ENCODE measurements at regions not wholly inside any gene's neighbourhood (a gene's known extent, or its start where the extent isn't known, plus 50 kb on each side); places are given as distances from the start of the nearest gene placed in this dataset.

DNA sequence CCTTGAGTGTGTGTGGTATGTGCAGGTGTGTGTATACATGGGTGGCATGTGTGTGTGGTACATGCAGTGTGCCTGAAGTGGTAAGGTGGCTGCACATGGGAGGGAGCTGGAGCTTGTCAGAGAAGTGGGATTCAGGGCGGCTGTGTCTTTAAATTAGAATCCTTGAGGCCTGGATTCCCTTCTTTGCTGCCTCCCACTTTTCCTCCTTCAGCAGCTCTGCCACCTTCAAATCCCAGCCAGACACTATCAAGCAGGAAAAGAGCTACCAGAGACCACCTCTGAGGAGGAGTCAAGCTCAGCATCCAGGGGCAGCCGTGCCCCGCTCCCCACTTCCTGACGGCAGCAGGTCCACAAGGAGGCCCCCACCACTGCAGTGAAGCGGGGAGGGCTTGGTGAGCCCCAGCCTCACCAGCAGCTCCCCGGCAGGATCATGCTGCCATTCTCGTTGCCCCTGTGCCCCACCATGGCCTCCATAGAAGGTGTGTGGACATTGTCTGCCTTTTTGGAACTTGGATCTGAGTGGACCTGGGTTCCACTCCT is 131.0 kb upstream of the MLN start:
- DNase-seq (ENCODE audit: low read depth) = no peak
- no peak overlapping the region for H3K4me3 ChIP-seq (ENCODE audit: control insufficient read depth, low read depth, low read length)
- TF ChIP-seq, protein P1, sequence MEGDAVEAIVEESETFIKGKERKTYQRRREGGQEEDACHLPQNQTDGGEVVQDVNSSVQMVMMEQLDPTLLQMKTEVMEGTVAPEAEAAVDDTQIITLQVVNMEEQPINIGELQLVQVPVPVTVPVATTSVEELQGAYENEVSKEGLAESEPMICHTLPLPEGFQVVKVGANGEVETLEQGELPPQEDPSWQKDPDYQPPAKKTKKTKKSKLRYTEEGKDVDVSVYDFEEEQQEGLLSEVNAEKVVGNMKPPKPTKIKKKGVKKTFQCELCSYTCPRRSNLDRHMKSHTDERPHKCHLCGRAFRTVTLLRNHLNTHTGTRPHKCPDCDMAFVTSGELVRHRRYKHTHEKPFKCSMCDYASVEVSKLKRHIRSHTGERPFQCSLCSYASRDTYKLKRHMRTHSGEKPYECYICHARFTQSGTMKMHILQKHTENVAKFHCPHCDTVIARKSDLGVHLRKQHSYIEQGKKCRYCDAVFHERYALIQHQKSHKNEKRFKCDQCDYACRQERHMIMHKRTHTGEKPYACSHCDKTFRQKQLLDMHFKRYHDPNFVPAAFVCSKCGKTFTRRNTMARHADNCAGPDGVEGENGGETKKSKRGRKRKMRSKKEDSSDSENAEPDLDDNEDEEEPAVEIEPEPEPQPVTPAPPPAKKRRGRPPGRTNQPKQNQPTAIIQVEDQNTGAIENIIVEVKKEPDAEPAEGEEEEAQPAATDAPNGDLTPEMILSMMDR (conservative IDR thresholded peaks at IDR 0.05; ENCODE audit: control insufficient read depth, insufficient read depth, low read depth, low read length) = no peak

GRCh38 chr6:33933101-33933500 is 129.3 kb upstream of the MLN start:
- DNase-seq (ENCODE audit: low read depth) = no peak
- H3K4me3 ChIP-seq (ENCODE audit: control insufficient read depth, low read depth, low read length) = no peak overlapping the region
- TF ChIP-seq, protein P1 (conservative IDR thresholded peaks at IDR 0.05; ENCODE audit: control insufficient read depth, insufficient read depth, low read depth, low read length) = no peak

- TF ChIP-seq, protein P1 (conservative IDR thresholded peaks at IDR 0.05; ENCODE audit: control insufficient read depth, insufficient read depth, low read depth, low read length) = no peak
Observed at GRCh38 chr6:33931799-33932198, 128.0 kb upstream of the MLN start.

DNA sequence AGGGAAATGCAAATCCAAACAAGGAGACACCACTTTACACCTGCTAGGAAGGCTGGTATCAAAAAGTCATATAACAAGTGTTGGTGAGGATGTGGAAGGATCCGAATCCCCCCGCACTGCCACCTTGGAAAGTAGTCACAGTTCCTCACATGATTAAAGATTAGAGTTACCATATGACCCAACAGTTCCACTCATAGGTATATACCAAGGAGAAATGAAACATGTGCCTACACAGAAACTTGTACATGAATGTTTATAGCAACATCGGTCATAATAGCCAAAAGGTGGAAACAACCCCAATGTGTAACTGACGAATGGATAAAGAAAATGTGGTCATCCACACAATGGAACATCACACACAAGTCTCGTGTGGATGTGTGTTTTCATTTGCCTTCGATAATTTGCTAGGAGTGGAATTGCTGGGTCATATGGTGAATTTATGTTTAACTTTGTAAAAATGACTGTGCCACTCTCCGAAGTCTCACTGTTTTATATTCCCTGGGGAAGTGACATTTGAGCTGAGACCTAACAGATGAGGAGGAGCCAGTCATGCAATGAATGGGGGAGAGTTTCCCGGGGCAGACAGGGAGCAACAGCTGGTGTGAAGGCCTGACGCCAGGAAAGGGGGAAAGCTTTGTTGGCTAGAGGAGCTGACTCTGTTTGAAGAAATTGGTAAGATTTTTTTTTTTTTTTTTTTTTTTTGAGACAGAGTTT is 125.9 kb upstream of the MLN start:
- TF ChIP-seq, protein P1 (conservative IDR thresholded peaks at IDR 0.05; ENCODE audit: control insufficient read depth, insufficient read depth, low read depth, low read length) = no peak
- no peak for DNase-seq (ENCODE audit: low read depth)
- no peak overlapping the region for H3K4me3 ChIP-seq (ENCODE audit: control insufficient read depth, low read depth, low read length)

More at GRCh38 chr6:33931799-33932198, 128.0 kb upstream of the MLN start:
- no peak overlapping the region for H3K4me3 ChIP-seq (ENCODE audit: control insufficient read depth, low read depth, low read length)
- no peak for DNase-seq (ENCODE audit: low read depth)

GRCh38 chr6:33927616-33928015 is 123.8 kb upstream of the MLN start:
- no peak overlapping the region for H3K4me3 ChIP-seq (ENCODE audit: control insufficient read depth, low read depth, low read length)
- peak; percentile 87 for DNase-seq (ENCODE audit: low read depth)
- TF ChIP-seq, protein P1 (conservative IDR thresholded peaks at IDR 0.05; ENCODE audit: control insufficient read depth, insufficient read depth, low read depth, low read length) = no peak

GRCh38 chr6:33927112-33927511 is 123.3 kb upstream of the MLN start:
- no peak overlapping the region for H3K4me3 ChIP-seq (ENCODE audit: control insufficient read depth, low read depth, low read length)
- DNase-seq (ENCODE audit: low read depth) = no peak
- TF ChIP-seq, protein P1 (conservative IDR thresholded peaks at IDR 0.05; ENCODE audit: control insufficient read depth, insufficient read depth, low read depth, low read length) = no peak

Data from fibroblast of mammary gland (primary cell).